Aorta (tissue), 5 donors: ENCODE measurements at regions not wholly inside any gene's neighbourhood (a gene's known extent, or its start where the extent isn't known, plus 50 kb on each side); places are given as distances from the start of the nearest gene placed in this dataset.

ENCODE experiments used
- ATAC-seq: fragments of 200-7000 bp; cut with Tn5 transposase; one replicate; pipeline ENCODE4 v1.9.1; 2022; ENCODE audit warnings: moderate library complexity; ENCODE audit not compliant: low FRiP score
- DNase-seq, 2 donors: peaks; one replicate each; pipeline ENCODE4 v3.0.0-alpha.2; 2020
- H3K27ac ChIP-seq, 2 donors: one replicate each; pipeline ENCODE4 v1.5.1; 2013; ENCODE audit warnings: low read length in 2 of 2, mild to moderate bottlenecking in 2 of 2, moderate library complexity in 2 of 2, control low read depth in 1 of 2, inconsistent platforms in 1 of 2, low read depth in 1 of 2
- H3K27me3 ChIP-seq, 2 donors: one replicate each; pipeline ENCODE4 v1.6.1; 2013; ENCODE audit warnings: control low read depth in 1 of 2, low read length in 1 of 2, mild to moderate bottlenecking in 1 of 2, moderate library complexity in 1 of 2; ENCODE audit not compliant: insufficient read depth in 2 of 2, control insufficient read depth in 1 of 2
- H3K36me3 ChIP-seq, 2 donors: one replicate each; pipeline ENCODE4 v1.6.1; 2013; ENCODE audit warnings: control low read depth in 1 of 2, low read length in 1 of 2, mild to moderate bottlenecking in 1 of 2; ENCODE audit not compliant: insufficient read depth in 2 of 2, control insufficient read depth in 1 of 2
- H3K4me1 ChIP-seq, 2 donors: one replicate each; pipeline ENCODE4 v1.6.1; 2013; ENCODE audit warnings: low read length in 2 of 2, control low read depth in 1 of 2, mild to moderate bottlenecking in 1 of 2, moderate library complexity in 1 of 2; ENCODE audit not compliant: insufficient read depth in 2 of 2, control insufficient read depth in 1 of 2
- H3K4me3 ChIP-seq, 2 donors: one replicate each; pipeline ENCODE4 v1.5.1; 2013; ENCODE audit warnings: low read length in 2 of 2, control low read depth in 1 of 2, mild to moderate bottlenecking in 1 of 2
- H3K9me3 ChIP-seq: one replicate; pipeline ENCODE4 v1.6.1; 2013; ENCODE audit warnings: mild to moderate bottlenecking, low read length; ENCODE audit not compliant: control insufficient read depth
- WGBS, 2 donors: extraction: QIAGEN DNeasy Blood & Tissue Kit; methylation state at CpG; one replicate each; pipeline ENCODE4 v1.1.7; 2013; 5-methylcytosine and 5-hydroxymethylcytosine counted together
- intact Hi-C, 2 donors: fragments of 100-400 bp; cut with DNase I; formaldehyde crosslinking; loops; one replicate each; pipeline versions ENCODE4 v1.14.2 to v1.15.0; 2022
- donor health status: healthy with polysubstance abuse.
- donor health status: Bipolar disorder and iron deficiency.
- donor health status: DM: no; HTN: no; CAD: no.
- donor health status: DM: no; HTN: no; CAD: no.
- donor health status: DM: yes; HTN: yes; CAD: no.

DNA sequence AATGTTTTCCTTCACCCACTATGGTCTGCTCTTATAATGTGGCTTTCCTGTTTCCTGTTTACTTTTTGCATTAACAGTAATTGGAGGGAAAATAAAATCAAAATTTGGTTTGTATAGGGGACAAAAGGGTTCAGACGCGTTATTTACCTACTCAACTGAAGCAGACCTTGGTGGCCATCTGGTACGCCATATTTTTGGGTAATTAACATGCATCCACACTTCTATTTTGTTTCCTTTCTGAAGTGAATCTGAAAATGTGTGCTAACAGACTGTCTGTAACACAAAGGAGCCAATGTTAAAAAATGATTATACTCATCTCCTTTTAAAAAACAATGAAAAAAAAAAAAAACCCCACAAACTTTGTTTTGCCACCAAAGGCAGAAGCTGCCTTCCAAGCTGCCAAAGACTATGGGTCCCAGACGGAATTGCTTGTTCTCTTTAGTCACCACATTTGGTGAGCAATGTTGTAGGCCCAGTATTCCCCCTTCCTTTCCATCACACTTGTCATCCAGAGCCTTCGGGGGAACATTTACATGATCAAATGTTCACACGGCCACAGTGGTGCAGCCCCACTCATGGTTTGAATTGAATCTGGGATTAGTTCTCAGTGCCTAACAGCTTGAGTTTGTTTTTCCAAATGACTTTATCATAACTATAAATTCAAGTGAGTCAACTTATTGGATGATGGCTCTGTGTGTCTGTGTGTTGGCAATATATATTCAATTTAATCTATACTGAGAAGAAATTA, 323.7 kb upstream of the CD180 start:
- no peaks in the 10 kb centered on the region for H3K27me3 ChIP-seq
- DNase-seq, result no peak
- no peaks in the 10 kb centered on the region for H3K36me3 ChIP-seq
- no peak for ATAC-seq
- H3K4me1 ChIP-seq, result no peaks in the 10 kb centered on the region
- H3K4me3 ChIP-seq, result no peak overlapping the region
- intact Hi-C loops, result no loop called here
- H3K9me3 ChIP-seq, result no peaks in the 10 kb centered on the region
- WGBS, 2 donors, result 86 to 91% methylated on average over 6 of the region's 6 CpGs
- no peak overlapping the region for H3K27ac ChIP-seq

DNA sequence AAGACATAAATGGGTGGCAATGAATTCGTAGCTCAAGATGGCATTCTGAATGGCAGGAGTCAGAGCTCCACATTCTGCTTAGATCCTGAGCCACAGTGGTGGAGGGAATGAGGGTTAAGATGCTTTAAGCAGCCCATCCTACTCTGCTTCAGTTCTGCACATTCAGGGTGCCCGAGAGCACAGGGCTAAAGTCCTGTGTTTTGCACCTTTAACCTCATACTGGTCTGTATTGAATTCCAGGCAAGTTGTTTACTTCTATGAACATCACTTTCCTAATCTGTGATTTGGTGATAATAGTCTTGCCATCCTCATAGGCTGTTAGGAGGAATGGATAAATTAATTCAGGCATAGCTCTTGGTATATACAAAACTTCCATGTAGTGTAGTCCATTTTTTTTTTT, 321.6 kb upstream of the CD180 start:
- intact Hi-C loops, result no loop called here
- WGBS, 2 donors, result 97% methylated on average over 2 of the region's 2 CpGs
- DNase-seq, result no peak

DNA sequence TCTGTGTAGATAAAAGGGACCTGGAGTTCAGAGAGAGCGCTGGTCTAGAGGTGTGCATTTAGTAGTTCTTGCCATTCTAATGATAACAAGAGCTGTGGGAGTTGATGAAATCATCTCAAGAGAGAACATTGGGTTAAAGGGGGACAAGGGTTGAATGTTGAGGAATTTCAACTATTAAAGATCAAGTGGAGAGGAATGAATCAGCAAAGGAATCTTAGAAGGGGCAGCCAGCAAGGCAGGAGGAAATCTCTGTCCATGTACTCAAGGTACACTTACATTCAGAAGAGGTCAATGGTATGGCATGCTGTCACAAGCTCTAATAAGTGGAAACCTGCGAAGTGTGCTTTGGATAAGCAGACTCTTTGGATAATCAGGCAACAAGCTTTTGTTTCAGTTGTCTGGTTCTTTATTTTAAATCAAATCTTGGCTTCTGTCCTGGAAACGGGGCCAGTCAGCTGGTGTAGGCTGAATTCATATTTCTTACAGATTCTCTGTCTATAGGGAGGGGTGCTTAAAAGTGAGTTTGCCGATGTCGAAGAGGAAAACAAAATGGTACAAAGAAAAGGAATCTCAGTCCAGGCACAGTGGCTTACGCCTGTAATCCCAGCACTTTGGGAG, 320.5 kb upstream of the CD180 start:
- H3K4me3 ChIP-seq, result no peak overlapping the region

More for the DNA sequence above, 321.6 kb upstream of the CD180 start:
- Histone ChIP-seq H3K27ac (no peak overlapping the region), H3K27me3 (no peaks in the 10 kb centered on the region), H3K9me3 (no peaks in the 10 kb centered on the region), H3K4me1 (no peaks in the 10 kb centered on the region), H3K4me3 (no peak overlapping the region), H3K36me3 (no peaks in the 10 kb centered on the region)
- ATAC-seq, result no peak

DNA sequence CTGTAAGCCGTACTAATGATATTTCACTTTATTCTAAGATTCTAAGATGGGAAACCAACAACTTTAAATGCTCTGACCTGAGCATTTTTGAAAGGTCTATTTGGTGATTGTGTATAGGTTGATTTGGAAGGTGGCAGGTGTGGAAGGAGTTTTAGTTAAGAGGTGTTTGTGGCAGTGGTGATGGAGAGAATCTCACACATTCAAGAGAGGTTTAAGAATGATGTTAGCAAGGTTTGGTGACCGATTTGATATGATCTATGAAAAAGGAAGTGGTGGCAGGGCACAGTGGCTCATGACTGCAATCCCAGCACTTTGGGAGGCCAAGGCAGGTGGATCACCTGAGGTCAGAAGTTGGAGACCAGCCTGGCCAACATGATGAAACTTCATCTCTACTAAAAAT, 319.2 kb upstream of the CD180 start:
- Histone ChIP-seq H3K4me1 (no peaks in the 10 kb centered on the region), H3K27me3 (no peaks in the 10 kb centered on the region), H3K27ac (no peak overlapping the region), H3K9me3 (no peaks in the 10 kb centered on the region), H3K4me3 (no peak overlapping the region), H3K36me3 (no peaks in the 10 kb centered on the region)
- intact Hi-C loops, result no loop called here
- 95 to 96% methylated on average over 2 of the region's 2 CpGs for WGBS, 2 donors
- DNase-seq, result no peak
- no peak for ATAC-seq

More for the DNA sequence above, 320.5 kb upstream of the CD180 start:
- H3K27ac ChIP-seq, result no peak overlapping the region
- no peaks in the 10 kb centered on the region for H3K4me1 ChIP-seq
- ATAC-seq, result no peak
- intact Hi-C loops, result no loop called here
- WGBS, 2 donors, result 65 to 67% methylated on average over 6 of the region's 6 CpGs
- no peaks in the 10 kb centered on the region for H3K27me3 ChIP-seq
- DNase-seq, result no peak
- H3K9me3 ChIP-seq, result no peaks in the 10 kb centered on the region
- H3K36me3 ChIP-seq, result no peaks in the 10 kb centered on the region

DNA sequence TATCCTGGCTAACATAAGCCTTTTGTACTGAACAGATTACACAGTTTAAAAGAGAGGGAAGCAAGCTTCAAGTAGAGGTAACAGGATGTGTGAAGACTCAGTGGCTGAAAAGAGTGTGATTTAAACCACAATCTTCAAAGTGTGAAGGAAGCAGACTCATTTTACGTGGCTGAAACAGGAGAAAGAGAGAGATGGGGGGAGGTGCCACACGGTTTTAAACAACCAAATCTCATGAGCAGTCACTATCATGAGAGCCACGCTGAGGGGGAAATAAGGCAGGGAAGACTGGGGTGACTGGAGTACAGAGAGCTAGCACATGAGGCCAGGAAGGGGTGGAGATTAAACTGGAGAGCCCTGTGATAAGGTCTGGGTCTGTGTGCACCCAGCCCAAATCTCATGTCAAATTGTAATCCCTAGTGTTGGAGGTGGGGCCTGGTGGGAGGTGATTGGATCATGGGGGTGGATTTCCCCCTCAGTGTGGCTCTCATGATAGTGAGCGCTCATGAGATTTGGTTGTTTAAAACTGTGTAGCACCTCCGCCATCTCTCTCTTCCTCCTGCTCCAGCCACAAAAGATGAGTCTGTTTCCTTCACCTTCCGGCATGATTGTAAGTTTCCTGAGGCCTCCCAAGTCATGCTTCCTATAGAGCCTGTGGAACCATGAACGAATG, 318.6 kb upstream of the CD180 start:
- Histone ChIP-seq H3K4me1 (no peaks in the 10 kb centered on the region), H3K9me3 (no peaks in the 10 kb centered on the region), H3K36me3 (no peaks in the 10 kb centered on the region), H3K4me3 (no peak overlapping the region), H3K27me3 (no peaks in the 10 kb centered on the region), H3K27ac (no peak overlapping the region)
- WGBS, 2 donors, result 93 to 94% methylated on average over 7 of the region's 7 CpGs
- no peak for ATAC-seq
- DNase-seq, result no peak
- intact Hi-C loops, result no loop called here

DNA sequence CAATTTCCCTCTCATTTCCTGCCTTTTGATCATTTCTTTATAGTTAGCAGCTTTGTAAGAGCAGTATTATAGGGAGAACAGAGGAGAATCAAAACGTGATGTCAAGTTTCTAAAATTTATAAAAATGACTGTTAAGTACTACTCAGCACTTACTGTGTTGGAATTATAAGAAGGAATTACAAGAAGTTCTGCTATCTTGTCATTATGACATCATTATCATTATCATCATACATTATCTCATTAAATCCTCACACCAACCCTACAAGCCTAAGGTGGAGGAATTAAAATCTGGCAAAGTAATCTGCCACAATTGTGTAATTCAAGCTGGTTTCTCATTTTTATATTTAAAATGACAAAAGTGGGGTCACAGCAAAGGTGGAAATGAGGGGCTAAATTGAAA, 316.2 kb upstream of the CD180 start:
- no peak overlapping the region for H3K27ac ChIP-seq
- no peak overlapping the region for H3K4me3 ChIP-seq
- DNase-seq, result no peak
- no peak for ATAC-seq
- no peaks in the 10 kb centered on the region for H3K4me1 ChIP-seq
- H3K9me3 ChIP-seq, result no peaks in the 10 kb centered on the region
- H3K36me3 ChIP-seq, result no peaks in the 10 kb centered on the region
- WGBS, 2 donors, result 93 to 97% methylated on average over 1 of the region's 1 CpG
- intact Hi-C loops, result no loop called here
- H3K27me3 ChIP-seq, result no peaks in the 10 kb centered on the region

DNA sequence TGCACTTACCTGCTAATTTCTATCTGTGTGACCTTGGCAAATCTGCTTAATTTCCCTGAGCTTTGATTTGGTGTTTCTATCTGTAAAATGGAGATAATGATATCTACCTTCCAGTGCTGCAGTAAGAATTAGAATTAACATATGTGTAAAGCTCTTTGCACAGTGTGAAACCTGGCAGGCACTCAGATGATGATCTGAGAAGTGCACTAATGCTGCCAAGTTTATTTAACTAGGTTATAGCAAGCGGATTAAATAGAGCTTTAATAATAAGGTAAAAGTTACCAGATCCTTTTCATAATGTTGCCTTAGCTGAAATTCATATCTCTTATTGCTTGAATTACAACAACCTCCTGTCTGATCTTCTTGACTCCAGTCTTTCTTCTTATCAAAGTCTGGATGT, 315.3 kb upstream of the CD180 start:
- no peaks in the 10 kb centered on the region for H3K4me1 ChIP-seq
- no peaks in the 10 kb centered on the region for H3K9me3 ChIP-seq
- ATAC-seq (no peak), DNase-seq (no peak)
- intact Hi-C loops, result no loop called here
- no peak overlapping the region for H3K4me3 ChIP-seq
- 85 to 88% methylated on average over 1 of the region's 1 CpG for WGBS, 2 donors
- no peaks in the 10 kb centered on the region for H3K36me3 ChIP-seq
- H3K27ac ChIP-seq, result no peak overlapping the region
- no peaks in the 10 kb centered on the region for H3K27me3 ChIP-seq

DNA sequence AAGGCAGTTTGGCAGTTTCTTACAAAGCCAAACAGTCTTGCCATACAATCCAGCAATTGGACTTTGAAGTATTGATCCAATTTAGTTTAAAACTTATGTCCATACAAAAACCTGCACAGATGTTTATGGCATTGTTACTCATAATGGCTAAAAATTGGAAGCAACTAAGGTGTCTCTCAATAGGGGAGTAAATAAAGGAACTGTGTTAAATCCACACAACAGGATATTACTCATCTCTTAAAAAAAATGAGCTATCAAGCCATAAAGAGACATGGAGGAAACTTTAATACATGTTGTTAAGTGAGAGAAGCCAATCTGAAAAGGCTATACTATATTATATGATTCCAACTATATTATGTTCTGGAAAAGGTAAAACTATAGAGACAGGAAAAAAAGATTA, 313.6 kb upstream of the CD180 start:
- H3K9me3 ChIP-seq, result no peaks in the 10 kb centered on the region
- H3K4me1 ChIP-seq, result no peaks in the 10 kb centered on the region
- H3K36me3 ChIP-seq, result no peaks in the 10 kb centered on the region
- DNase-seq (no peak), ATAC-seq (no peak)
- intact Hi-C loops, result no loop called here
- H3K4me3 ChIP-seq, result no peak overlapping the region
- H3K27ac ChIP-seq, result no peak overlapping the region
- no peaks in the 10 kb centered on the region for H3K27me3 ChIP-seq
